OCI-LY7 (cell line): ENCODE measurements at regions not wholly inside any gene's neighbourhood (a gene's known extent, or its start where the extent isn't known, plus 50 kb on each side); places are given as distances from the start of the nearest gene placed in this dataset.

Source experiments
- EZH2phosphoT487 ChIP-seq: fragments of 200-600 bp; sonication (generic); IDR thresholded peaks from 2 replicates; pipeline ENCODE4 v1.6.1; 2018; ENCODE audit warnings: low read depth, borderline replicate concordance, mild to moderate bottlenecking, mixed run types, antibody characterized with exemption, low read length, moderate library complexity, mixed read lengths
- TF ChIP-seq, protein P1 (sequence below): fragments of 200-600 bp; sonication (generic); conservative IDR thresholded peaks from 2 replicates; pipeline ENCODE4 v1.5.1; 2014; ENCODE audit warnings: mild to moderate bottlenecking, antibody characterized with exemption, low read length, moderate library complexity, mixed read lengths

- TF ChIP-seq, protein P1, sequence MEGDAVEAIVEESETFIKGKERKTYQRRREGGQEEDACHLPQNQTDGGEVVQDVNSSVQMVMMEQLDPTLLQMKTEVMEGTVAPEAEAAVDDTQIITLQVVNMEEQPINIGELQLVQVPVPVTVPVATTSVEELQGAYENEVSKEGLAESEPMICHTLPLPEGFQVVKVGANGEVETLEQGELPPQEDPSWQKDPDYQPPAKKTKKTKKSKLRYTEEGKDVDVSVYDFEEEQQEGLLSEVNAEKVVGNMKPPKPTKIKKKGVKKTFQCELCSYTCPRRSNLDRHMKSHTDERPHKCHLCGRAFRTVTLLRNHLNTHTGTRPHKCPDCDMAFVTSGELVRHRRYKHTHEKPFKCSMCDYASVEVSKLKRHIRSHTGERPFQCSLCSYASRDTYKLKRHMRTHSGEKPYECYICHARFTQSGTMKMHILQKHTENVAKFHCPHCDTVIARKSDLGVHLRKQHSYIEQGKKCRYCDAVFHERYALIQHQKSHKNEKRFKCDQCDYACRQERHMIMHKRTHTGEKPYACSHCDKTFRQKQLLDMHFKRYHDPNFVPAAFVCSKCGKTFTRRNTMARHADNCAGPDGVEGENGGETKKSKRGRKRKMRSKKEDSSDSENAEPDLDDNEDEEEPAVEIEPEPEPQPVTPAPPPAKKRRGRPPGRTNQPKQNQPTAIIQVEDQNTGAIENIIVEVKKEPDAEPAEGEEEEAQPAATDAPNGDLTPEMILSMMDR, result no peak
- no peak for TF ChIP-seq EZH2phosphoT487
Observed at GRCh38 chr4:180240670-180241069, 2002.5 kb upstream of the TENM3 start.
